ENCODE measurements at regions not wholly inside any gene's neighbourhood (a gene's known extent, or its start where the extent isn't known, plus 50 kb on each side); places are given as distances from the start of the nearest gene placed in this dataset.

GRCh38 chr2:128681507-128681906 is 362.8 kb upstream of the HS6ST1 start:
- no peak for DNase-seq

GRCh38 chr2:128682266-128682665 is 363.6 kb upstream of the HS6ST1 start:
- DNase-seq, result no peak

GRCh38 chr2:128682729-128683284 is 364.1 kb upstream of the HS6ST1 start:
- no peak for DNase-seq

- DNase-seq, result no peak
These were observed 365.9 kb upstream of the HS6ST1 start for GRCh38 chr2:128684523-128684922.

- DNase-seq, result no peak
These were observed 367.3 kb upstream of the HS6ST1 start for GRCh38 chr2:128685841-128686496.

- no peak for DNase-seq
These were observed 367.8 kb upstream of the HS6ST1 start for GRCh38 chr2:128686497-128686859.

GRCh38 chr2:128686881-128687555 is 368.4 kb upstream of the HS6ST1 start:
- no peak for DNase-seq

GRCh38 chr2:128687565-128687964 is 368.9 kb upstream of the HS6ST1 start:
- DNase-seq, result no peak

- no peak for DNase-seq
These were observed 371.3 kb upstream of the HS6ST1 start for GRCh38 chr2:128689971-128690370.

GRCh38 chr2:128690431-128690830 is 371.8 kb upstream of the HS6ST1 start:
- DNase-seq, result no peak

GRCh38 chr2:128690869-128691268 is 372.2 kb upstream of the HS6ST1 start:
- DNase-seq, result no peak

GRCh38 chr2:128691526-128691925 is 372.9 kb upstream of the HS6ST1 start:
- DNase-seq, result no peak

- DNase-seq, result no peak
These were observed 374.5 kb upstream of the HS6ST1 start for GRCh38 chr2:128692895-128693742.

GRCh38 chr2:128693743-128694029 is 375.0 kb upstream of the HS6ST1 start:
- DNase-seq, result no peak

- DNase-seq, result no peak
These were observed 377.1 kb upstream of the HS6ST1 start for GRCh38 chr2:128695646-128696220.

GRCh38 chr2:128696421-128696820 is 377.8 kb upstream of the HS6ST1 start:
- no peak for DNase-seq

- DNase-seq, result no peak
These were observed 382.8 kb upstream of the HS6ST1 start for GRCh38 chr2:128701418-128701817.

- DNase-seq, result no peak
These were observed 383.9 kb upstream of the HS6ST1 start for GRCh38 chr2:128702616-128703015.

GRCh38 chr2:128708106-128708816 is 389.6 kb upstream of the HS6ST1 start:
- DNase-seq, result no peak

- no peak for DNase-seq
These were observed 391.6 kb upstream of the HS6ST1 start for GRCh38 chr2:128710242-128710641.

- DNase-seq, result no peak
These were observed 392.1 kb upstream of the HS6ST1 start for GRCh38 chr2:128710729-128711128.

GRCh38 chr2:128714285-128714684 is 395.6 kb upstream of the HS6ST1 start:
- DNase-seq, result no peak

- DNase-seq, result no peak
These were observed 396.2 kb upstream of the HS6ST1 start for GRCh38 chr2:128714851-128715312.

All from activated CD4-positive, alpha-beta T cell treated with anti-CD3 and anti-CD28 coated beads, Interleukin-2, amount 50 U/mL, for 1 hour (primary cell).